GM23338 (cell line): ENCODE measurements at regions not wholly inside any gene's neighbourhood (a gene's known extent, or its start where the extent isn't known, plus 50 kb on each side); places are given as distances from the start of the nearest gene placed in this dataset.

Source experiments
- CREB1 ChIP-seq: fragments of 250-450 bp; sonication (Bioruptor Pico); IDR thresholded peaks from 2 replicates; pipeline ENCODE4 v1.5.0; 2020; ENCODE audit warnings: low read depth, mild to moderate bottlenecking, moderate library complexity
- CTCF ChIP-seq, 2 experiments: fragments of 200-600 bp in 1 of 2; sonication (generic) in 1 of 2; conservative IDR thresholded peaks; 2 replicates each; pipeline versions ENCODE4 v1.5.1 to v1.6.1; 2016 to 2017; ENCODE audit warnings: antibody characterized with exemption in 2 of 2, low read depth in 2 of 2, mild to moderate bottlenecking in 2 of 2, moderate library complexity in 1 of 2
- EZH2 ChIP-seq: fragments of 200-600 bp; sonication (generic); IDR thresholded peaks from one replicate; pipeline ENCODE4 v1.8.0; 2017; ENCODE audit warnings: antibody characterized with exemption, mild to moderate bottlenecking, low read depth; ENCODE audit not compliant: unreplicated experiment
- EZH2phosphoT487 ChIP-seq: fragments of 200-600 bp; sonication (generic); IDR thresholded peaks from one replicate; pipeline ENCODE4 v1.8.1; 2018; ENCODE audit warnings: antibody characterized with exemption; ENCODE audit not compliant: unreplicated experiment

- no peak for TF ChIP-seq CTCF (conservative IDR thresholded peaks at IDR 0.05; ENCODE audit: low read depth in 2 of 2)
- no peak for TF ChIP-seq EZH2
- TF ChIP-seq EZH2phosphoT487: no peak
- TF ChIP-seq CREB1 (CRISPR knock-in tag): no peak
These were observed 1040.2 kb downstream of the HACE1 start for GRCh38 chr6:103819509-103819908.
